NCI-H226 (cell line): ENCODE measurements at regions not wholly inside any gene's neighbourhood (a gene's known extent, or its start where the extent isn't known, plus 50 kb on each side); places are given as distances from the start of the nearest gene placed in this dataset.

Source experiments
- DNase-seq: peaks from one replicate; pipeline ENCODE4 v3.0.0-alpha.2; 2015

DNA sequence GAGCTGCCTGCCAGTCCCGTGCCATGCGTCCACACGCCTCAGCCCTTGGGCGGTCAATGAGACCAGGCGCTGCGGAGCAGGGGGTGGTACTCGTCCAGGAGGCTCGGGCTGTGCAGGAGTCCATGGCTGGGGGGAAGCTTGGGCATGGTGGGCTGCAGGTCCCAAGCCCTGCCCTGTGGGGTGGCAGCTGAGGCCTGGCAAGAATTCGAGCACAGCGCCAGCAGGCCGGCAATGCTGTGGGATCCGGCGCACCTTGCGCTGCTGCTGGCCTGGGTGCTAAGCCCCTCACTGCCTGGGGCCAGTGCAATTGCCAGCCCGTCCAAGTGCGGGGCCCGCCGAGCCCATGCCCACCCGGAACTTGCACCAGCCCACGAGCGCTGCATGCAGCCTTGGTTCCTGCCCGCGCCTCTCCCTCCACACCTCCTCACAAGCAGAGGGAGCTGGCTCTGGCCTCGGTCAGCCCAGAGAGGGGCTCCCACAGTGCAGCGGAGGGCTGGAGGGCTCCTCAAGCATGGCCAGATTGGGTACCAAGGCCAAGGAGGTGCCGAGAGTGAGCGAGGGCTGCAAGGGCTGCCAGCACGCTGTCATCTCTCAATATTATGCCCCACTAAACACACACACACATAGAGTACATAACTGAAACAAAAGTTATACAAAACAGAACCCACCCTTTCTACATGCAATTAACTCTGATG, 307.7 kb downstream of the LMO4 start:
- DNase-seq = no peak

GRCh38 chr1:87638636-87639035, 310.0 kb downstream of the LMO4 start:
- no peak for DNase-seq

DNA sequence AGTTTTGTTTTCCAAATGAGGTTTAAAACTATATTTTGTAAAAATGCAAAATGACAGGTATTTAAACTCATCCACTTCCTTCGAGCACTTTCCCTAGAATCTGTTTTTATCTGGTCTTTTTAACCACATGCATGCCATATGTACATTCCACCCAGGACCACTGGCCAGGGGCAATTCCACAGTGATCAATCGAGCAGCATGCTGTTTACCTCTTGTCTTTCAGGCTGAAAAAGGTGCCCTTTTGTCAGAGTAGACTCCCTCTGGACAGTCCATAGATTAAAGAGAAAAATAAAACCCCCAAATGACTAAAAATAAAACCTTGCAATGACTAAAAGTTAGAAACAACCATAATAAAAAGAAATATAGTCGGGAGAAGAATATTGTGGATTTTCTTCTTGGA, 313.3 kb downstream of the LMO4 start:
- DNase-seq = no peak

GRCh38 chr1:87642581-87643221, 314.0 kb downstream of the LMO4 start:
- no peak for DNase-seq

GRCh38 chr1:87644033-87644578, 315.4 kb downstream of the LMO4 start:
- no peak for DNase-seq

DNA sequence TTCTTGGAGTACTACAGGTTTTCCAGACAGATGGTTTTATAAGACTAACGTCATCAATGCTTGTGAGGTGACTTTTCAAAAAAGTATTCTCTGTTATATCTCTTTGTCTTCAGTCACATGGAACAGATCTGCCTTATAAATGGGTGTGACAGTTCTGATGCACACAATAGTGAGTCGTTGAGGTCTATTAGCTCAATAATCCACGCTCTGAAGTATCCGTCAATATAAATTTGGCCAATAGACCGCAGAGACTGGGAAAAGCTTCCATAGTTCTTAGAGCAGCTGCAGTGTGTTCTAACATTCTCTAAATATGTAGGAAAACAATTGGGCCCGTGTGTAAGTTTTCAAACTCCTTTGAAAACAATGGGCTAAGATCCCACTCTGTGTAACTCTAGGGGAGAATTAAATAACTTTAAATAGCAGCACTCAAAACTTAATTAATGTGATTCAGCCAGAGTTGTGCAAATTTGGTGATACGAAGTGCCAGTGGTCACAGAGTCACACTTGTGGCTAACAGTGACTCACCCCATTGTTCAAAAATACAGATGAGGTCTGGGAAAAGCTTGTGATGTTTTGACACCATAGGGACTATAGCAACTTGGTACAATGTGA, 316.0 kb downstream of the LMO4 start:
- no peak for DNase-seq

GRCh38 chr1:87647430-87648177, 318.9 kb downstream of the LMO4 start:
- no peak for DNase-seq

DNA sequence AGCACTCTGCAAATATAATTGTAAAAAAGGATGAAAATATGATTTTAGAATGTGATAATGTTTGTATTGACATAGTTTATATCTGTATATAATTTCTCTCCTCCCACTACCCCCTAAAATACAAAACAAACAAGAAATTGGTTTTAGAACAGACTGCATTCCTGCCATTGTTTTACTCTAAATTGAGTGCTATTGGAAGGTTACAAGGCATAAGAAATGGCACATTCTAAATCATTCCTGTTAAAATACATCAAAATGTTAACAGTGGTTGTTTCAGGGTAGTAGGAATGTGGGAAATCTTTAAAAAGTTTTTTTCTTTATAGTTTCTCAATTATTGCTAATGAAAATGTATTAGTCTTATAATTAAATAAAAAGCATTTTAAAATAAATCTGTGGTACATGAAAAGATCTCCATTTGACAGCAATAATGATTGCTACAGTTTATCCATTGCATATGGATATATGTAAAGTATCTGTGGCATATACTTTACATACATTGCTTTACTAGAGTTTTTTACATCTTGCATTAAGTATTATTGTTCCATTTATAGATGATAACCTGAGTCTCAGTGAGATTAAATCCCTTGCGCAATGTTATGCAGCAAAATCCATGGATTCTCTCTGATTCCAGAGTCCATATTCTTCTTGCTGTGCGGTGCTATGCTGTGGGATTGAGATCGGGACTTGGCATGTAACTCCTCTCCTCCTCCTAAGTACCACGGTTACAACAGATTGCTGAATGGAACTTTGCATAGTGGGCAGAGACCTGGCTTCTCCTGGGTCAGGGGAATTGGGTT, 319.8 kb downstream of the LMO4 start:
- DNase-seq = no peak

DNA sequence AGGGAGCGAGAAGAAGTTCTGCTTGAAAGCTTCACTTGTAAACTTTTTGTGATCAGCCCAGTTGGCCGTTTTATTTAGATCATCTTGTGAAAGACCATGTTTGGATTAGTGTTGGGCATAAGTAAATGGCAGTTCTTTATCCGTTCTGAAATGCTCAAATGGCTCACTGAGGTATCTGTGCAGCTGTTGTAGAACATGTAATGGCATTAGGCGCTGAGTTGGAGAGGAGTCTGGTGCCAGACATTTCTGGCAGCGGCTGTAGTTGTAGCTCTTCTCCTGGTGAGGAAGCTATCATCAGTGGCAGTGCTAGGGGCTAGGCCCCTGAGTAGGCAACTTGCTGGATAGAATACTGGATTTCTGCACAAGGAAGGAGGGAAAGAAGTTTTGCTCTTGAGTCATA, 321.6 kb downstream of the LMO4 start:
- DNase-seq = no peak

- DNase-seq = no peak
These were observed 323.5 kb downstream of the LMO4 start for GRCh38 chr1:87652176-87652575.

DNA sequence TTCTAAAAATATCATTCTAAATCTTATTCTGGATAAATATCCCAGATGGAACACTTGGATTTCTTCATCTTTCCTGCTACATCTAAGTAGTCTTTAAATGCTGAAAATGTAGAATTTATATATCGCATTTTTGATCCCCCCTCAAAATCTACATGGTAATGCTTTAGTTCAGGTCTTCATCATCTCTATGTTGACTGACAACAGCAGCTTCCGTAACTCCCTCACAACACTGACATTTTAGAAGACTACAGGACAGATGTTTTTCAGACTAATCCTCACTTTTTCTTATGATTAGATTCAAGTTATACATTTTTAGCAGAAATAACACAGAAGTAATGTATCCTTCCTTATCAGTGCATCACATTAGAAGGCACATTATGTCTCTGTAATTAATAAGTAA, 336.5 kb downstream of the LMO4 start:
- no peak for DNase-seq

GRCh38 chr1:87666681-87667080, 338.0 kb downstream of the LMO4 start:
- DNase-seq = no peak

DNA sequence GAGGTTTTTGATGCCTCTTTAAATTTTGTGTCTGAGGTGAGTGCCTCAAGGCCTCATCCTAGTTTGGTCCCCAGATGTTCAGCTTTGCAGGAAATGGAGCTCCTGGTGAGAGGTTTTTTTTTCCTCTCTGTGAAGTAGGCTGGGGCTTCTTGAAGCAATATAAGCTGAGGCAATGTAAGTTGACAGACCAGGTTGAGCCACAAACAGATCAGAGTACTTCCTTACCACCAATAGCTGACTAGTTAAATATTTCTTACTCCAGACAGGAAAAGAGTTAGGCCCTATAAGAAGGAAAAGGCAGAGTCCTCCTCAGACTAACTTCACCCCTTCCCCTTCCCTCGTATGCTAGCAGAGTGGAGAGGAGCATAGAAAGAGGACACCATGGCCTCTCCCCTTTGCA, 341.0 kb downstream of the LMO4 start:
- no peak for DNase-seq

DNA sequence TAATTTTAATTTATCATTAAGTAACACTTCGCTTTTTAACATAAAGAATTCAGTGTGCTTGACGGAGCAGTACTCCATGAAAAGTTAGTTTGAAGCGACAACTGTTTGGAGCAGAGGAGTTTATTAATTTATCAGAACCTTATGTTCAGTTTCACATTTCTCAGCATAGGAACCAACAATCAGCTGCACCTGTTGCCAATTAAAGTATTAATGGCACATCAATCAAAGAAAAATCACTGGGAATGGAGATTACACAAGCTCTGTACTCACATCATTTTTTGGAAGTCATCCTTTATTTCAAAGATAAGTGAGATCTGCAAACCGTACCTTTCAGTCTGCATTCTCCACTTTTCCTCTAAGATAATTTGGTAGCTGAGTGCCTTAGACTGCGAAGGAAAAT, 344.6 kb downstream of the LMO4 start:
- DNase-seq = no peak

GRCh38 chr1:87673748-87674147, 345.1 kb downstream of the LMO4 start:
- DNase-seq = no peak

- DNase-seq = no peak
These were observed 346.1 kb downstream of the LMO4 start for GRCh38 chr1:87674791-87675190.

DNA sequence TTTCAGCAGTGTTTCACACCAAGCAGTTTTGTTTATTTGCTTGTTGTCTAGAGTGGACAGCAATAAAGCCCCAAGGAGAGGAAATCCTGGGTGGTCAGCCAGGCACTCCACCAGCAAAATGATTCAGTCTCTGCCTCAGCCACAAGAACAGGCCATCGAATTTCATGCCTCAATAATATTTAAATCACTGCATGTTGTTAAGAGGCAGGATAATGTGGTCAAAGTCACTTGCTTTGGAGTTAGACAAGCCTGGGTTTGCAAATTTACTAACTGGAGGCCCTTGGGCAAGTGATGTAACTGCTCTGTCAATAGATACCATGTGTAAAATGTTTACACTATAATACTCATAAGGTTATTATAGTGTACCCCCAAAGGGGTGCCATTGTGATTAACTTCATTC, 349.6 kb downstream of the LMO4 start:
- DNase-seq = no peak

- DNase-seq = no peak
These were observed 353.9 kb downstream of the LMO4 start for GRCh38 chr1:87682565-87682964.

- DNase-seq = no peak
These were observed 354.7 kb downstream of the LMO4 start for GRCh38 chr1:87683196-87683956.

- no peak for DNase-seq
These were observed 355.5 kb downstream of the LMO4 start for GRCh38 chr1:87684194-87684593.

GRCh38 chr1:87684713-87685205, 356.1 kb downstream of the LMO4 start:
- DNase-seq = no peak
